Neural crest cell (in vitro differentiated cells): ENCODE measurements at regions not wholly inside any gene's neighbourhood (a gene's known extent, or its start where the extent isn't known, plus 50 kb on each side); places are given as distances from the start of the nearest gene placed in this dataset.

Source experiments
- DNase-seq: peaks from one replicate; pipeline ENCODE4 v3.0.0; 2021; ENCODE audit warnings: low read depth, mixed read lengths, low spot score
- H3K27ac Mint-ChIP-seq: one replicate; pipeline ENCODE4 v1.8.0; 2021; ENCODE audit warnings: mild to moderate bottlenecking, mixed read lengths; ENCODE audit not compliant: unreplicated experiment
- H3K27me3 Mint-ChIP-seq: 2 replicates; pipeline ENCODE4 v1.8.0; 2021; ENCODE audit warnings: low read depth, mild to moderate bottlenecking, mixed read lengths
- H3K36me3 Mint-ChIP-seq: 2 replicates; pipeline ENCODE4 v1.8.0; 2021; ENCODE audit warnings: low read depth, mild to moderate bottlenecking, mixed read lengths
- H3K4me1 Mint-ChIP-seq: 2 replicates; pipeline ENCODE4 v1.8.0; 2021; ENCODE audit warnings: mixed read lengths
- H3K4me3 Mint-ChIP-seq: one replicate; pipeline ENCODE4 v1.8.0; 2021; ENCODE audit warnings: mild to moderate bottlenecking, mixed read lengths
- H3K9me3 Mint-ChIP-seq: 2 replicates; pipeline ENCODE4 v1.8.0; 2021; ENCODE audit warnings: mixed read lengths
- CTCF ChIP-seq: fragments of 200-600 bp; sonication (generic); conservative IDR thresholded peaks from 2 replicates; pipeline ENCODE4 v1.5.0; 2021; ENCODE audit warnings: antibody characterized with exemption, mild to moderate bottlenecking

GRCh38 chr1:203954293-203954692, 92.9 kb downstream of the SNRPE start:
- H3K4me3 Mint-ChIP-seq: no peak overlapping the region
- H3K27ac Mint-ChIP-seq: no peak overlapping the region
- no peaks in the 10 kb centered on the region for H3K27me3 Mint-ChIP-seq
- H3K4me1 Mint-ChIP-seq: no peaks in the 10 kb centered on the region
- no peak for TF ChIP-seq CTCF
- H3K36me3 Mint-ChIP-seq: peaks cover 19% of the 10 kb centered on the region
- DNase-seq: no peak
- peaks cover 21% of the 10 kb centered on the region for H3K9me3 Mint-ChIP-seq

- Mint-ChIP-seq H3K9me3 (peaks cover 21% of the 10 kb centered on the region), H3K4me3 (no peak overlapping the region), H3K27me3 (no peaks in the 10 kb centered on the region), H3K27ac (no peak overlapping the region), H3K4me1 (no peaks in the 10 kb centered on the region), H3K36me3 (peaks cover 19% of the 10 kb centered on the region)
- no peak for DNase-seq
- no peak for TF ChIP-seq CTCF
Measured at GRCh38 chr1:203954788-203955552, 93.6 kb downstream of the SNRPE start.

GRCh38 chr1:203968761-203969160, 104.2 kb upstream of the SOX13 start:
- TF ChIP-seq CTCF: no peak
- no peak for DNase-seq
- H3K4me1 Mint-ChIP-seq: no peaks in the 10 kb centered on the region
- peaks cover 11% of the 10 kb centered on the region for H3K36me3 Mint-ChIP-seq
- H3K9me3 Mint-ChIP-seq: peaks cover 16% of the 10 kb centered on the region
- H3K27me3 Mint-ChIP-seq: no peaks in the 10 kb centered on the region
- H3K27ac Mint-ChIP-seq: no peak overlapping the region
- no peak overlapping the region for H3K4me3 Mint-ChIP-seq

- Mint-ChIP-seq H3K4me3 (no peak overlapping the region), H3K36me3 (peaks cover 7% of the 10 kb centered on the region), H3K9me3 (peaks cover 10% of the 10 kb centered on the region), H3K27ac (no peak overlapping the region), H3K4me1 (no peaks in the 10 kb centered on the region), H3K27me3 (no peaks in the 10 kb centered on the region)
- no peak for DNase-seq
- no peak for TF ChIP-seq CTCF
Measured at GRCh38 chr1:203969846-203970245, 103.1 kb upstream of the SOX13 start.

- Mint-ChIP-seq H3K27ac (no peak overlapping the region), H3K27me3 (no peaks in the 10 kb centered on the region), H3K9me3 (peaks cover 2% of the 10 kb centered on the region), H3K36me3 (peaks cover 2% of the 10 kb centered on the region), H3K4me1 (peaks cover 19% of the 10 kb centered on the region), H3K4me3 (no peak overlapping the region)
- DNase-seq: no peak
- TF ChIP-seq CTCF: no peak
Measured at GRCh38 chr1:203985044-203985443, 87.9 kb upstream of the SOX13 start.
